Progenitor cell of endocrine pancreas (in vitro differentiated cells): ENCODE measurements at regions not wholly inside any gene's neighbourhood (a gene's known extent, or its start where the extent isn't known, plus 50 kb on each side); places are given as distances from the start of the nearest gene placed in this dataset.

Source experiments
- DNase-seq: peaks from one replicate; pipeline ENCODE4 v3.0.0; 2021; ENCODE audit warnings: low spot score; ENCODE audit not compliant: unreplicated experiment
- H3K27ac Mint-ChIP-seq: 2 replicates; pipeline ENCODE4 v1.8.0; 2021; ENCODE audit warnings: mild to moderate bottlenecking, moderate library complexity, mixed read lengths
- H3K27me3 Mint-ChIP-seq: 2 replicates; pipeline ENCODE4 v1.8.0; 2021; ENCODE audit warnings: mixed read lengths
- H3K36me3 Mint-ChIP-seq: 2 replicates; pipeline ENCODE4 v1.8.0; 2022; ENCODE audit warnings: mixed read lengths; ENCODE audit not compliant: insufficient read depth
- H3K4me1 Mint-ChIP-seq: 2 replicates; pipeline ENCODE4 v1.8.0; 2021; ENCODE audit warnings: low read depth, mixed read lengths
- H3K4me3 Mint-ChIP-seq: 2 replicates; pipeline ENCODE4 v1.8.0; 2021; ENCODE audit warnings: low read depth, mild to moderate bottlenecking, moderate library complexity, mixed read lengths
- H3K9me3 Mint-ChIP-seq: 2 replicates; pipeline ENCODE4 v1.8.0; 2021; ENCODE audit warnings: low read depth, mixed read lengths
- CTCF ChIP-seq: fragments of 200-600 bp; sonication (generic); IDR thresholded peaks from one replicate; pipeline ENCODE4 v1.5.0; 2021; ENCODE audit warnings: antibody characterized with exemption, mild to moderate bottlenecking; ENCODE audit not compliant: unreplicated experiment

- Mint-ChIP-seq H3K27me3 (no peaks in the 10 kb centered on the region), H3K36me3 (no peaks in the 10 kb centered on the region), H3K4me3 (no peak overlapping the region), H3K27ac (no peak overlapping the region), H3K9me3 (no peaks in the 10 kb centered on the region), H3K4me1 (no peaks in the 10 kb centered on the region)
- DNase-seq: no peak
- TF ChIP-seq CTCF: no peak
Measured at GRCh38 chr3:76479161-76479650, 560.7 kb upstream of the ROBO2 start.

GRCh38 chr3:76482510-76482909 lies 557.4 kb upstream of the ROBO2 start:
- H3K27me3 Mint-ChIP-seq: no peaks in the 10 kb centered on the region
- H3K27ac Mint-ChIP-seq: no peak overlapping the region
- H3K4me1 Mint-ChIP-seq: no peaks in the 10 kb centered on the region
- no peak for TF ChIP-seq CTCF
- no peak overlapping the region for H3K4me3 Mint-ChIP-seq
- no peaks in the 10 kb centered on the region for H3K36me3 Mint-ChIP-seq
- no peaks in the 10 kb centered on the region for H3K9me3 Mint-ChIP-seq
- no peak for DNase-seq

- H3K4me3 Mint-ChIP-seq: no peak overlapping the region
- peaks cover 3% of the 10 kb centered on the region for H3K9me3 Mint-ChIP-seq
- no peak for TF ChIP-seq CTCF
- H3K27me3 Mint-ChIP-seq: no peaks in the 10 kb centered on the region
- H3K36me3 Mint-ChIP-seq: no peaks in the 10 kb centered on the region
- no peak for DNase-seq
- no peak overlapping the region for H3K27ac Mint-ChIP-seq
- H3K4me1 Mint-ChIP-seq: no peaks in the 10 kb centered on the region
Measured at GRCh38 chr3:76487446-76487845, 552.5 kb upstream of the ROBO2 start.

GRCh38 chr3:76490064-76490463 lies 549.8 kb upstream of the ROBO2 start:
- DNase-seq: no peak
- H3K36me3 Mint-ChIP-seq: no peaks in the 10 kb centered on the region
- H3K4me1 Mint-ChIP-seq: no peaks in the 10 kb centered on the region
- no peak overlapping the region for H3K27ac Mint-ChIP-seq
- no peaks in the 10 kb centered on the region for H3K27me3 Mint-ChIP-seq
- peaks cover 3% of the 10 kb centered on the region for H3K9me3 Mint-ChIP-seq
- no peak overlapping the region for H3K4me3 Mint-ChIP-seq
- no peak for TF ChIP-seq CTCF

GRCh38 chr3:76495216-76495615 lies 544.7 kb upstream of the ROBO2 start:
- no peak for DNase-seq
- Mint-ChIP-seq H3K4me3 (no peak overlapping the region), H3K27me3 (no peaks in the 10 kb centered on the region), H3K4me1 (no peaks in the 10 kb centered on the region), H3K36me3 (no peaks in the 10 kb centered on the region), H3K27ac (no peak overlapping the region), H3K9me3 (no peaks in the 10 kb centered on the region)
- TF ChIP-seq CTCF: no peak
